ENCODE measurements at regions not wholly inside any gene's neighbourhood (a gene's known extent, or its start where the extent isn't known, plus 50 kb on each side); places are given as distances from the start of the nearest gene placed in this dataset.
"Not testable (repeated sequence)": the region's sequence is repeated elsewhere in the genome, so short reads cannot be mapped to it uniquely, and the experiment has no call there.

GRCh38 chr20:39713076-39713840, 751.1 kb downstream of the DHX35 start:
- no peak for TF ChIP-seq EP300 (IDR thresholded peaks at IDR 0.05)
- no peak for TF ChIP-seq POLR2A (IDR thresholded peaks at IDR 0.05)
- TF ChIP-seq CTCF (IDR thresholded peaks at IDR 0.05), result no peak

GRCh38 chr20:39706184-39706663, 744.1 kb downstream of the DHX35 start:
- Histone ChIP-seq H3K4me3 (no peak overlapping the region), H3K27ac (no peak overlapping the region), H3K36me3 (no peaks in the 10 kb centered on the region), H3K9me3 (no peaks in the 10 kb centered on the region), H3K27me3 (no peaks in the 10 kb centered on the region), H3K4me1 (ENCODE audit: insufficient read depth) (peaks cover 3% of the 10 kb centered on the region)
- intact Hi-C loops (cut with DNase I), result no loop called here
- DNase-seq, result peak in 3 of 5 donors; percentile 21 to 46 (median 36)
- TF ChIP-seq CTCF (IDR thresholded peaks at IDR 0.05) (no peak), EP300 (IDR thresholded peaks at IDR 0.05) (no peak), POLR2A (IDR thresholded peaks at IDR 0.05) (no peak)
- WGBS, 3 donors, result 1 to 14% (median 3%) methylated on average over 3 of the region's 3 CpGs

More at GRCh38 chr20:39713076-39713840, 751.1 kb downstream of the DHX35 start:
- H3K27ac ChIP-seq, result no peak overlapping the region
- H3K27me3 ChIP-seq, result no peaks in the 10 kb centered on the region
- no peaks in the 10 kb centered on the region for H3K36me3 ChIP-seq
- H3K4me3 ChIP-seq, result no peak overlapping the region
- no peaks in the 10 kb centered on the region for H3K9me3 ChIP-seq
- 75 to 80% (median 77%) methylated on average over 4 of the region's 4 CpGs for WGBS, 3 donors
- H3K4me1 ChIP-seq (ENCODE audit: insufficient read depth), result no peaks in the 10 kb centered on the region
- no peak for DNase-seq
- intact Hi-C loops (cut with DNase I), result no loop called here

- no peaks in the 10 kb centered on the region for H3K9me3 ChIP-seq
- H3K4me1 ChIP-seq (ENCODE audit: insufficient read depth), result peaks cover 3% of the 10 kb centered on the region
- WGBS, 3 donors, result 33 to 42% (median 36%) methylated on average over 3 of the region's 3 CpGs
- no peak overlapping the region for H3K27ac ChIP-seq
- TF ChIP-seq CTCF (IDR thresholded peaks at IDR 0.05) (no peak), EP300 (IDR thresholded peaks at IDR 0.05) (no peak), POLR2A (IDR thresholded peaks at IDR 0.05) (no peak)
- H3K4me3 ChIP-seq, result no peak overlapping the region
- intact Hi-C loops (cut with DNase I), result no loop called here
- H3K36me3 ChIP-seq, result no peaks in the 10 kb centered on the region
- DNase-seq, result no peak
- H3K27me3 ChIP-seq, result no peaks in the 10 kb centered on the region
Measured at GRCh38 chr20:39705032-39705431, 742.9 kb downstream of the DHX35 start.

GRCh38 chr20:39703357-39703756, 741.2 kb downstream of the DHX35 start:
- DNase-seq; H3K27me3 ChIP-seq; intact Hi-C loops (cut with DNase I); H3K36me3 ChIP-seq; H3K9me3 ChIP-seq; H3K27ac ChIP-seq; H3K4me3 ChIP-seq; H3K4me1 ChIP-seq (ENCODE audit: insufficient read depth): not testable (repeated sequence)
- WGBS, 3 donors, result 82 to 87% (median 85%) methylated on average over 3 of the region's 3 CpGs

GRCh38 chr20:39702701-39703349, 740.7 kb downstream of the DHX35 start:
- no peaks in the 10 kb centered on the region for H3K9me3 ChIP-seq
- 80 to 97% (median 85%) methylated on average over 1 of the region's 1 CpG for WGBS, 3 donors
- intact Hi-C loops (cut with DNase I), result no loop called here
- no peaks in the 10 kb centered on the region for H3K27me3 ChIP-seq
- TF ChIP-seq CTCF (IDR thresholded peaks at IDR 0.05) (no peak), EP300 (IDR thresholded peaks at IDR 0.05) (no peak)
- DNase-seq, result no peak
- H3K27ac ChIP-seq, result no peak overlapping the region
- H3K36me3 ChIP-seq, result no peaks in the 10 kb centered on the region
- H3K4me1 ChIP-seq (ENCODE audit: insufficient read depth), result peaks cover 3% of the 10 kb centered on the region
- no peak overlapping the region for H3K4me3 ChIP-seq

Data from ovary (tissue), 7 donors.